HFF-Myc (cell line): ENCODE measurements at regions not wholly inside any gene's neighbourhood (a gene's known extent, or its start where the extent isn't known, plus 50 kb on each side); places are given as distances from the start of the nearest gene placed in this dataset.
"Not testable (repeated sequence)": the region's sequence is repeated elsewhere in the genome, so short reads cannot be mapped to it uniquely, and the experiment has no call there.

Experiments
- DNase-seq: peaks from one replicate; pipeline ENCODE4 v3.0.0-alpha.2; 2011; ENCODE audit warnings: low read depth; ENCODE audit errors: extremely low read depth
- H3K4me3 ChIP-seq: replicated peaks from 2 replicates; pipeline ENCODE4 v1.5.1; 2011; ENCODE audit warnings: low read depth, mild to moderate bottlenecking, control low read depth, low read length
- TF ChIP-seq, protein P1 (sequence below): IDR thresholded peaks from 2 replicates; pipeline ENCODE4 v1.5.1; 2012; ENCODE audit warnings: mild to moderate bottlenecking, low read depth, low read length, control low read depth; ENCODE audit errors: missing control alignments

DNA sequence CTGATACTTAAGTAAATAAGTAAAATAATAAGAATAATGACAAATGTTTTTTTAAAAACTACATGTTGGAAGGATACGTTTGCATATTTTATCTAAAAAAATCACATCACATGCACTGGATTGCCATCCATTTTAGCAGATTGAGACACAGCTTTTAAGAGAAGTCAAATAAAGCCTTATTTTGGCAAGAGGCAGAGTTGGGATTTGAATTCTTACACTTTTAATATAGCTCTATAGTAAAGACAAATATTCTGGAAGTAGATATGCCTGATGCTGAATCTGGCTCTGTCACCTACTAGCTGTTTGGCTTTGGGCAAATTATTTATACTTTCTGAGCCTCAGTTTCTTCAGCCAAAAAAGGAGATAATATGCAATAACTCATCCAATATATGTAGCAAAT is 386.4 kb downstream of the ETV1 start:
- TF ChIP-seq, protein P1, sequence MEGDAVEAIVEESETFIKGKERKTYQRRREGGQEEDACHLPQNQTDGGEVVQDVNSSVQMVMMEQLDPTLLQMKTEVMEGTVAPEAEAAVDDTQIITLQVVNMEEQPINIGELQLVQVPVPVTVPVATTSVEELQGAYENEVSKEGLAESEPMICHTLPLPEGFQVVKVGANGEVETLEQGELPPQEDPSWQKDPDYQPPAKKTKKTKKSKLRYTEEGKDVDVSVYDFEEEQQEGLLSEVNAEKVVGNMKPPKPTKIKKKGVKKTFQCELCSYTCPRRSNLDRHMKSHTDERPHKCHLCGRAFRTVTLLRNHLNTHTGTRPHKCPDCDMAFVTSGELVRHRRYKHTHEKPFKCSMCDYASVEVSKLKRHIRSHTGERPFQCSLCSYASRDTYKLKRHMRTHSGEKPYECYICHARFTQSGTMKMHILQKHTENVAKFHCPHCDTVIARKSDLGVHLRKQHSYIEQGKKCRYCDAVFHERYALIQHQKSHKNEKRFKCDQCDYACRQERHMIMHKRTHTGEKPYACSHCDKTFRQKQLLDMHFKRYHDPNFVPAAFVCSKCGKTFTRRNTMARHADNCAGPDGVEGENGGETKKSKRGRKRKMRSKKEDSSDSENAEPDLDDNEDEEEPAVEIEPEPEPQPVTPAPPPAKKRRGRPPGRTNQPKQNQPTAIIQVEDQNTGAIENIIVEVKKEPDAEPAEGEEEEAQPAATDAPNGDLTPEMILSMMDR = no peak
- DNase-seq = no peak
- H3K4me3 ChIP-seq = no peak overlapping the region

DNA sequence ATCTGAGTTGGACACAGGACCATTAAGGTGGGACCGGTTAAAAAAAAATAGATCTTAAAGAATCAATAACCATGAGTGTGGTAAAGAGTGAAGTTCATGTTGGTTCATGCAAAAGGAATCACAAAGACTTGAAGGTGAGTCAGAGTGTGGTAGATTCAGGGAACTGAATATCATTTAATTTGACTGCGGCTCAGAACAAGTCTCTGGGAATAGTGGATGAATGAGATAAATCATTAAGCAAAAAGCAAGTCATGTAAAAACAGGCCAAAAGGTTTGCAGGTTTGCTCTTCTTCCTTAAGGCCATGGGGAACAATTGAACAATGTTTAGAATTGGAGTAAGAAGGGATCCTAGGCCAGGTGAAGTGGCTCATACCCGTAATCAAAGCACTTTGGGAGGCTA is 385.8 kb downstream of the ETV1 start:
- DNase-seq = no peak
- no peak overlapping the region for H3K4me3 ChIP-seq
- TF ChIP-seq, protein P1 = no peak

DNA sequence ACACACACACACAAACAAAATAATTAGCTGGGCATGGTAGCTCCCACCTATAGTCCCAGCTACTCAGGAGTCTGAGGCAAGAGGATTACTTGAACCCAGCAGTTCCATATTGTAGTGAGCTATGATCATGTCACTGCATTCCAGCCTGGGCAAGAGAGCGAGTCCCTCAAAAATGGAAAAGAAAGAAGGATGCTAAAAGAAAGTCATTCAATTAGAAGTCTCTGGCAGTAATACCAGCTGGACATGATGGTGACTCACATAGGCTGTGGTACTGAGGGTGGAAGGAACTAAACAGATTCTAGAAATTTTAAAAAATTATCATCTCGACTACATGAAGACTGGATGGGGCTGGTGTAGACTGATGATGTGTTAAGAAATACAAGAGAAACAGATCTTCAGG is 385.3 kb downstream of the ETV1 start:
- DNase-seq = no peak
- H3K4me3 ChIP-seq = no peak overlapping the region
- TF ChIP-seq, protein P1 = no peak

DNA sequence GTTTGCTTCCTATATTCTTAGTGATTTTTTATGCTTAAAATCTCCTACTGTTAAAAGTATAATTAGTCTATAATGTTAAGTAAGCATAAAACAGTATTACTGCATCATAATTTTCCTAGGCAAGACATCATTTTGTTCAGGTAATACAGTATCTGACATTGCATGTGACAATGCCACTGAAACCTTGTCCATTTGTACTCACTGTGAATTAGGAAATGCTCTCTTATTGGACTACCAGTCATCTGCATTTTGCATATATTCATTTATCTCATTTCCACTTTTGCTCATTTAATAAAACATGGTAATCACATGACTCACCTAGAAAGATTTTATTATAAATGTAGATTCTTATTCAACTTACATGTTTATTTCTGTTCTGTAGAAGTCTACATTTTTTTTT is 379.1 kb downstream of the ETV1 start:
- no peak overlapping the region for H3K4me3 ChIP-seq

DNA sequence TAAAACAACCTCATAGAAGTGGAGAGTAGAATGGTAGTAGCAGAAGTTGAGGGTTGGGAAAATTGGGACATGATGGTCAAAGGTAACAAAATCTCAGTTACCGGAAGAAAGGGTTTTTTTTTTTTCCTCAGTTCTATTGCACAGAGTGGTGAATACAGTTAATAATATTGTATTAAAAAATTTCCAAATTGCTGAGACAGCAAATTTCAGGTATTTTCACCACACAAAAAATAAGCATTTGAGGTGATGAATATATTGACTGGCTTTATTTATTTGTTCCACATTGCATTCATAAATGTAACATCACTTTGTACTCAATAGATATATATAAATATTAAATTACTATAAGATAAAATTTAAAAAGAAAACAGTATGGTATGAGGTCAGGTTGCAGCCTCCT is 373.8 kb downstream of the ETV1 start:
- TF ChIP-seq, protein P1 = no peak
- no peak overlapping the region for H3K4me3 ChIP-seq
- no peak for DNase-seq

More for the DNA sequence above, 379.1 kb downstream of the ETV1 start:
- TF ChIP-seq, protein P1 = no peak
- no peak for DNase-seq

DNA sequence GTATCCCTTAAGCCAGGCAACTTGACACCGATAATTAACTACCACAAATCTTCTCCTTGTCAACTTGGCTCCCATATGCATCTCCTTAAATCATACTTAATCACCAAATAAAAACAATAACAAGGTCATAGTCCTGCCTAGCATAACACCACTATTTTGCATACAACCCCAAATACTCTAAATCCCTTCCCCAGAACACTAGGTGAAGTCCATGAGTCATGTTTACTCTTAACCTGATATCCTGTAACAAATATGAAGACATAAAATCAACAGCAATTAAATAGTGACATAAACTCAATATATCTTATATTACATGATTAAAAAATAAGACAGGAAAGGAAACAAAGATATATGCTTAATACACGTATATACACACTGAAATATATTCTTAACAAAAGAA is 362.0 kb downstream of the ETV1 start:
- no peak for DNase-seq
- TF ChIP-seq, protein P1 = no peak
- H3K4me3 ChIP-seq = no peak overlapping the region

DNA sequence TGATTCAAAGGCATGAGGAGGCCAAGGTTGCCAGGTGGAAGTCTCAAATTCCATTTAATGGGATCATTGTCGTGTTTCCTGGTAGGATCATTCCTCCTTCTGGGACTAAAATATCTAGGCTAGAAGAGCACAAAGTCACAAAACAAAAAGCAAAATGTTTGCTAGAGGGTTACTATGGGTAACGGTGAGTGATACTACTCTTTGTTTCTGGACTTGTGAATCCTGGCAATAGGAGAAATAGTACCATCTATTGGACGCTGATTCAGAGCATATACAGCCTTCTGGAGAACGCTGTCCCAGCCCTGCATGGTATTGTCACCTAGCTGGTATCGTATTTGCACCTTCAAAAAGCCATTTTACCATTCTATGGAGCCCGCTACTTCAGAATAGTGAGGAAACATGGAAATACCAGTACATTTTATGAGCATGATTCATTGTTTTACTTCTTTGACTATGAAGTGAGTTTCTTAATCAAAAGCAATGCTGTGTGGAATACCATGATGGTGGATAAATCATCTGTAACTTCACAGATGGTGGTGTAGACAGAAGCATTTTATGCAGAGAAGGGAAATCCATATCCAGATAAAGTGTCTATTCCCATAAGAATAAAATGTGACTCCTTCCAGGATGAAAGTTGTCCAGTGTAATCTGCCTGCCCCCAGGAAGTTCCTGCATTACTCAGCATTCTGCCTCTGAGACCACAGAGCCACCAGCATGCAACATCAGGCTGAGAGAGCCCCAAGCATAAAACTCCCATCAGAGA is 361.0 kb downstream of the ETV1 start:
- TF ChIP-seq, protein P1 = no peak
- no peak overlapping the region for H3K4me3 ChIP-seq
- DNase-seq = no peak

DNA sequence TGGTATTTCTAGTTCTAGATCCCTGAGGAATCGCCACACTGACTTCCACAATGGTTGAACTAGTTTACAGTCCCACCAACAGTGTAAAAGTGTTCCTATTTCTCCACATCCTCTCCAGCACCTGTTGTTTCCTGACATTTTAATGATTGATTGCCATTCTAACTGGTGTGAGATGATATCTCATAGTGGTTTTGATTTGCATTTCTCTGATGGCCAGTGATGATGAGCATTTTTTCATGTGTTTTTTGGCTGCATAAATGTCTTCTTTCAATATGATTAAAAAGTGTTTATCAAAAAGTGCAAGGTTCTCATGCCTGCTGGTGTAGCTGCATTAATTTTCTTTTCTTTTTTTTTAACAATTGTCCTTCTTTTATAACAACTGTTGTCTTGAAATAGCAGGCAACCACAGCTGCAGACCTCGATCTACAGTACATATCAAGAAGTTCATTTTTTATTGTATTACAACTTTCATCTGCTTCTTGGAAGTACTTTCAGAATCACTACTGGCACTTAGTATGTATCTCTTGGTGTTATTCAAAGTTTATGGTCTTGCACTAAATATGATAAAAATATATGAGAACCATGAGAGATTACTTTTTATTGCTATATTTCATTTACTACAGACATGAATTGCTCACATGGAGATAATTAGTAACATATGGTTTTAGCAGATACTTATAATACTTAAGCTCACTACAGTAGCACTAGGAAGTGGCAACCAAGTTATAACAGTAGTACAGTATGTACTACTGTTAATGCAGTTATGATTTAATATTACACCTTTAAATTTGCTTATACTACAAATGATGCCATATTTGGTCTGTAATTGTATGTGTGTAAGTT is 358.0 kb downstream of the ETV1 start:
- DNase-seq, H3K4me3 ChIP-seq: not testable (repeated sequence)
